ENCODE measurements at regions not wholly inside any gene's neighbourhood (a gene's known extent, or its start where the extent isn't known, plus 50 kb on each side); places are given as distances from the start of the nearest gene placed in this dataset.

- no peak for TF ChIP-seq CTCF (IDR thresholded peaks at IDR 0.05)
- no peak for TF ChIP-seq POLR2A (IDR thresholded peaks at IDR 0.05)
- no peak for TF ChIP-seq POLR2AphosphoS5 (IDR thresholded peaks at IDR 0.05)
Observed at GRCh38 chr2:120451334-120451733, 105.4 kb downstream of the INHBB start.
